ENCODE measurements at regions not wholly inside any gene's neighbourhood (a gene's known extent, or its start where the extent isn't known, plus 50 kb on each side); places are given as distances from the start of the nearest gene placed in this dataset.
A peak's percentile ranks its signal among the peaks of the same experiment; 100 is the strongest.

- Histone ChIP-seq H3K27me3 (ENCODE audit: insufficient read depth, insufficient read length) (peaks cover 42% of the 10 kb centered on the region), H3K4me3 (ENCODE audit: insufficient read length, low read depth) (no peak overlapping the region), H3K9ac (ENCODE audit: insufficient read length, low read depth) (peak overlapping the region; percentile 51), H3K9me3 (ENCODE audit: insufficient read depth, low read length) (no peaks in the 10 kb centered on the region), H3K4me1 (ENCODE audit: insufficient read depth, insufficient read length) (peaks cover 56% of the 10 kb centered on the region), H3K36me3 (ENCODE audit: insufficient read depth, insufficient read length, low read length) (no peaks in the 10 kb centered on the region)
- TF ChIP-seq YY1 (IDR thresholded peaks at IDR 0.05; ENCODE audit: insufficient read depth, insufficient read length) (no peak), ZNF274 (IDR thresholded peaks at IDR 0.05; ENCODE audit: low read depth, low read length) (no peak), SUZ12 (IDR thresholded peaks at IDR 0.05; ENCODE audit: extremely low read depth, insufficient read depth, insufficient read length) (no peak)
- DNase-seq (ENCODE audit: low read depth, low spot score): no peak
Observed at GRCh38 chr4:1571165-1572009, 112.7 kb downstream of the FAM53A start.

DNA sequence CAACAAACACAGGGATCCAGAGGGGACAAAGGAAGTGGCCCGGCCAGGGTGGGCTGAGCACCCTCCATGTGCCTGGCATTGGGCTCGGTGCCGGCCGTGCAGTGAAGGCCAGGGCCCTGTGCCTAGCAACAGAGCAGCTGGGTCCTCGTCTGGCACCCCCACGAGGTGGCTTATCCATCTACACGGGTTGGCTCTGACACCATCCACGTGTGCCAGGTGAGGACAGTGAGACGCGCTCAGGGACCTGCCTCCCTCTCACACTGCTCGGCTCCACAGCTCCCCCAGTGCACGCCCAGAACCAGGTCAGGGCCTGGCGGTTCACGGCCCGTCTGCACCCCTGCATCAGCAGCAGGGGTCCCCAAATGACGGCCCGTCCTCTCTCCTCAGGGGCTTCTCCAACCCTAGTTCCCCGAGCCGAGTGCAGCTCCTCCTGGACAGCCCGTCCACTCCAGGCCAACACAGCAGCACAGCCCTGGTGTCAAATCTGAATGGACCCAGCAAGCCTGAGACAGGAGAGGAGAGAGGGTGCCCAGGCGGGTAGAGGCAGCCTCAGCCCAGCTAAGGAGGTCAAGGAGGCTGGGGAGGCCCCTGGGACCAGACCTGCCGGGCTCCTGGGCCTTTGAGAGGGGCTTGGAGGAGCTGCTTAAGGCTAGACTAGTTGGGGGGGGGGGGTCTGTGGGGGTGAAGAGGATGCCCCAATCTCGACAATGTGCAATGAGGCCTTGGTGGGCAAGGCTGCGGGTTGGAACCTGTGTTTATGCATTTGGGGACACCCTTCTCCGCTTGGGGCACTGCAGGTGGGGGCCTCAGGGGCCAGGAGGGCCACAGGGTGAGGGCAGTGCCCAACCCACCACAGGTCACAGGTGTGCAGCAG lies 113.6 kb downstream of the FAM53A start:
- Histone ChIP-seq H3K4me3 (ENCODE audit: insufficient read length, low read depth) (no peak overlapping the region), H3K27me3 (ENCODE audit: insufficient read depth, insufficient read length) (peaks cover 36% of the 10 kb centered on the region), H3K36me3 (ENCODE audit: insufficient read depth, insufficient read length, low read length) (no peaks in the 10 kb centered on the region), H3K9ac (ENCODE audit: insufficient read length, low read depth) (peak overlapping the region; percentile 10), H3K4me1 (ENCODE audit: insufficient read depth, insufficient read length) (peaks cover 58% of the 10 kb centered on the region), H3K9me3 (ENCODE audit: insufficient read depth, low read length) (no peaks in the 10 kb centered on the region)
- no peak for DNase-seq (ENCODE audit: low read depth, low spot score)
- TF ChIP-seq SUZ12 (IDR thresholded peaks at IDR 0.05; ENCODE audit: extremely low read depth, insufficient read depth, insufficient read length) (no peak), YY1 (IDR thresholded peaks at IDR 0.05; ENCODE audit: insufficient read depth, insufficient read length) (no peak), ZNF274 (IDR thresholded peaks at IDR 0.05; ENCODE audit: low read depth, low read length) (no peak)

DNA sequence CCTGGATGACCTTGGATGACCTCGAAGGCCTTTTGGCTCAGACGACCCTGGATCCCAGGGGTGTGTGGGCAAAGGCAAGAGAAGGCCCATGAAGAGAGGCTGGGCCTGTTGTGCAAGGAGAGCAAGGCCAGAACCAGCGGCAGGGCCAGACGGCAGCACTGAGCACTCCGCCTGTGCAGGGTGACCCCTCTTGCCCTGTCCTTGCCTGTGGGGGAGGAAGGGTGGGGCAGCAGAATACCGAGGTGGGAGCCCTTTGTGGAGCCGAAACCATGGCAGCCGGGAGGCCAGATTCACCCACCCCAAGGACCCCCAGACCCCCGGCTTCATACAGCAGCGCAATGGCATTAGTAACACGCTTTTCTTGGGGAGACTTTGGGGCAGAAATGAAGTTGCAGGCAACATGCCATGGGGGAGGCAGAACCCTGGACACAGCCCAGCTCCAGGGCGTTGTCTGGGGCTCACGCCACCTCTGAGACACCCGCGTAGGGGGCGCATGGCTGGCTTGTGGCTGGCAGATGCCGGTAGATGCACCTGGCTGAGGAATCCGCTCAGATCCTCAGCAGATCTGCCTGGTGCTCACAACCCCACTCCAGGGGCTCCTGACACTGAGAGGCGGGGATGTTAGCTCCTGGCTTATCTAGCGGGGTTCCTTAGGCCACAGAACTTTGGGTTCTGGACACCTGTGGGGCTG lies 114.5 kb downstream of the FAM53A start:
- Histone ChIP-seq H3K27me3 (ENCODE audit: insufficient read depth, insufficient read length) (peaks cover 27% of the 10 kb centered on the region), H3K4me3 (ENCODE audit: insufficient read length, low read depth) (no peak overlapping the region), H3K4me1 (ENCODE audit: insufficient read depth, insufficient read length) (peaks cover 53% of the 10 kb centered on the region), H3K9ac (ENCODE audit: insufficient read length, low read depth) (peak overlapping the region; percentile 39), H3K9me3 (ENCODE audit: insufficient read depth, low read length) (no peaks in the 10 kb centered on the region), H3K36me3 (ENCODE audit: insufficient read depth, insufficient read length, low read length) (no peaks in the 10 kb centered on the region)
- TF ChIP-seq ZNF274 (IDR thresholded peaks at IDR 0.05; ENCODE audit: low read depth, low read length) (no peak), SUZ12 (IDR thresholded peaks at IDR 0.05; ENCODE audit: extremely low read depth, insufficient read depth, insufficient read length) (no peak), YY1 (IDR thresholded peaks at IDR 0.05; ENCODE audit: insufficient read depth, insufficient read length) (no peak)
- DNase-seq (ENCODE audit: low read depth, low spot score): no peak

GRCh38 chr4:1568855-1569460 lies 115.2 kb downstream of the FAM53A start:
- H3K4me1 ChIP-seq (ENCODE audit: insufficient read depth, insufficient read length): peaks cover 51% of the 10 kb centered on the region
- H3K4me3 ChIP-seq (ENCODE audit: insufficient read length, low read depth): no peak overlapping the region
- peaks cover 27% of the 10 kb centered on the region for H3K27me3 ChIP-seq (ENCODE audit: insufficient read depth, insufficient read length)
- TF ChIP-seq SUZ12 (IDR thresholded peaks at IDR 0.05; ENCODE audit: extremely low read depth, insufficient read depth, insufficient read length) (no peak), YY1 (IDR thresholded peaks at IDR 0.05; ENCODE audit: insufficient read depth, insufficient read length) (no peak), ZNF274 (IDR thresholded peaks at IDR 0.05; ENCODE audit: low read depth, low read length) (no peak)
- H3K9ac ChIP-seq (ENCODE audit: insufficient read length, low read depth): peak overlapping the region; percentile 39
- H3K36me3 ChIP-seq (ENCODE audit: insufficient read depth, insufficient read length, low read length): no peaks in the 10 kb centered on the region
- DNase-seq (ENCODE audit: low read depth, low spot score): no peak
- H3K9me3 ChIP-seq (ENCODE audit: insufficient read depth, low read length): no peaks in the 10 kb centered on the region

DNA sequence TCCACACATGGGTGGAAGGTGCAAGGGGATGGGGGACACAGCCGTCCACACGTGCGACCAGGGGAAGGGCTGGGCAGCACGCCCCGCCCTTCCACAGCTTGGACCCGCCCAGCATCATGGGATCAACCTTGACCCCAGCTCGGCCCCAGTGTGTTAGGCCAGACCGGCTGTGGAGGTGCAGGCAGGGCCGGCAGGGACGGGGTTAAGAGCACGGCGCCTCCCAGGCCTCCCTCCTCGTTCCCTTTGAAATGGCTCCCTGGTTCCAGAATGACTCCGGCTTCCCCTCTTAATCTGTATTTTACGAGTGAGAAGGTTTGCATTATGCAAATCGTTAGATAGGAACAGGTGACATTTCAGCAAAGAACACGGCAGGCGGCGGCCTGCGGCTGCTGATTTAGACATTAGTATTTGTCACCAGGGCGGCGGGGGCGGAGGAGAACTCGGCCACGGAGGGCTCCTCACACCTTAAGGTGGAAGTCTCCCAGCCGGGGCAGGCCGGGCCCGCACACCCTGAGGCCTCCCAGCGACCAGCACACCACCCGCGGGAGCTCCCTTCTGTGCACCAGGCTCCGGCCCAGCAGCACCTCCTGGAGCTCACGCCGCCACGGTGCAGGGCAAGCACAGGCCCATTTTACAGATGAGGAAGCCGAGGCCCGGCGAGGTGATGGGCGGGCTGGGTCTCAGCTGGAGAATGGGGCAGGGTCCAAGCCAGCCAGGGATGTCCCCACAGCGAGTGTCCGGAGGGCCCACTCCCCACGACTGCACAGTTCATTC lies 116.1 kb downstream of the FAM53A start:
- Histone ChIP-seq H3K4me3 (ENCODE audit: insufficient read length, low read depth) (no peak overlapping the region), H3K9ac (ENCODE audit: insufficient read length, low read depth) (no peak overlapping the region), H3K9me3 (ENCODE audit: insufficient read depth, low read length) (no peaks in the 10 kb centered on the region), H3K4me1 (ENCODE audit: insufficient read depth, insufficient read length) (peaks cover 51% of the 10 kb centered on the region), H3K36me3 (ENCODE audit: insufficient read depth, insufficient read length, low read length) (no peaks in the 10 kb centered on the region), H3K27me3 (ENCODE audit: insufficient read depth, insufficient read length) (peaks cover 20% of the 10 kb centered on the region)
- DNase-seq (ENCODE audit: low read depth, low spot score): no peak
- no peak for TF ChIP-seq ZNF274 (IDR thresholded peaks at IDR 0.05; ENCODE audit: low read depth, low read length)
- TF ChIP-seq YY1 (IDR thresholded peaks at IDR 0.05; ENCODE audit: insufficient read depth, insufficient read length): no peak
- TF ChIP-seq SUZ12 (IDR thresholded peaks at IDR 0.05; ENCODE audit: extremely low read depth, insufficient read depth, insufficient read length): no peak

DNA sequence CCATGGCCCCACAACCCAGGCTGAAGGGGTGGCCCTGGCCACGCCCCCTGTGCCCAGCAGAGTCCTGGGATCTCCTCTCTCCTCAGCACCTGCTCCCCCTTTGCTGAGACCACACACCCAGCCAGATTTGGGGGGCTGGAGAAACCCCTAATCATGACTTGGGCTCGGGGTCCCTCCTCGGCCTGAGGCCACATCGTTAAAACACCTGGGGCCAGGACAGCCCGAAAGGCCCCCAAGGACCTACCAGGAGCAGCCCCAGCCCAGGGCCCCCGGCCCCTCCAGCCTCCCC lies 116.7 kb downstream of the FAM53A start:
- no peaks in the 10 kb centered on the region for H3K36me3 ChIP-seq (ENCODE audit: insufficient read depth, insufficient read length, low read length)
- TF ChIP-seq ZNF274 (IDR thresholded peaks at IDR 0.05; ENCODE audit: low read depth, low read length) (no peak), SUZ12 (IDR thresholded peaks at IDR 0.05; ENCODE audit: extremely low read depth, insufficient read depth, insufficient read length) (no peak)
- peaks cover 46% of the 10 kb centered on the region for H3K4me1 ChIP-seq (ENCODE audit: insufficient read depth, insufficient read length)
- H3K9ac ChIP-seq (ENCODE audit: insufficient read length, low read depth): no peak overlapping the region
- peaks cover 20% of the 10 kb centered on the region for H3K27me3 ChIP-seq (ENCODE audit: insufficient read depth, insufficient read length)
- H3K4me3 ChIP-seq (ENCODE audit: insufficient read length, low read depth): no peak overlapping the region
- H3K9me3 ChIP-seq (ENCODE audit: insufficient read depth, low read length): no peaks in the 10 kb centered on the region
- DNase-seq (ENCODE audit: low read depth, low spot score): no peak
